ENCODE measurements at regions not wholly inside any gene's neighbourhood (a gene's known extent, or its start where the extent isn't known, plus 50 kb on each side); places are given as distances from the start of the nearest gene placed in this dataset.

GRCh38 chr6:48236375-48236774 is 125.4 kb upstream of the PTCHD4 start:
- H3K9me3 ChIP-seq (ENCODE audit: insufficient read depth, low read length), result 0 out of 2 replicates have a peak, but pooled peaks cover 4% of the 10 kb centered on the region
- no peak overlapping the region for H2AFZ ChIP-seq (ENCODE audit: low read depth, low read length, severe bottlenecking)
- H3K27ac ChIP-seq (ENCODE audit: low read depth, low read length), result no peak overlapping the region
- no peaks in the 10 kb centered on the region for H4K20me1 ChIP-seq (ENCODE audit: low read depth, low read length)
- H3K4me2 ChIP-seq (ENCODE audit: low read depth, low read length, poor library complexity, severe bottlenecking), result no peak overlapping the region
- no peaks in the 10 kb centered on the region for H3K36me3 ChIP-seq (ENCODE audit: low read length)
- H3F3A ChIP-seq (ENCODE audit: insufficient read depth), result no peaks in the 10 kb centered on the region
- no peaks in the 10 kb centered on the region for H3K9me2 ChIP-seq (replicated peaks; ENCODE audit: insufficient read depth, low read length)
- no peaks in the 10 kb centered on the region for H3K79me2 ChIP-seq (ENCODE audit: insufficient read depth, low read length)
- H3K9ac ChIP-seq (ENCODE audit: low read length), result no peak overlapping the region
- no peaks in the 10 kb centered on the region for H3K27me3 ChIP-seq (ENCODE audit: low read length)
- TF ChIP-seq EZH2phosphoT487 (conservative IDR thresholded peaks at IDR 0.05; ENCODE audit: low read length), result no peak
- TF ChIP-seq, protein P1, sequence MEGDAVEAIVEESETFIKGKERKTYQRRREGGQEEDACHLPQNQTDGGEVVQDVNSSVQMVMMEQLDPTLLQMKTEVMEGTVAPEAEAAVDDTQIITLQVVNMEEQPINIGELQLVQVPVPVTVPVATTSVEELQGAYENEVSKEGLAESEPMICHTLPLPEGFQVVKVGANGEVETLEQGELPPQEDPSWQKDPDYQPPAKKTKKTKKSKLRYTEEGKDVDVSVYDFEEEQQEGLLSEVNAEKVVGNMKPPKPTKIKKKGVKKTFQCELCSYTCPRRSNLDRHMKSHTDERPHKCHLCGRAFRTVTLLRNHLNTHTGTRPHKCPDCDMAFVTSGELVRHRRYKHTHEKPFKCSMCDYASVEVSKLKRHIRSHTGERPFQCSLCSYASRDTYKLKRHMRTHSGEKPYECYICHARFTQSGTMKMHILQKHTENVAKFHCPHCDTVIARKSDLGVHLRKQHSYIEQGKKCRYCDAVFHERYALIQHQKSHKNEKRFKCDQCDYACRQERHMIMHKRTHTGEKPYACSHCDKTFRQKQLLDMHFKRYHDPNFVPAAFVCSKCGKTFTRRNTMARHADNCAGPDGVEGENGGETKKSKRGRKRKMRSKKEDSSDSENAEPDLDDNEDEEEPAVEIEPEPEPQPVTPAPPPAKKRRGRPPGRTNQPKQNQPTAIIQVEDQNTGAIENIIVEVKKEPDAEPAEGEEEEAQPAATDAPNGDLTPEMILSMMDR (IDR thresholded peaks at IDR 0.05; ENCODE audit: insufficient read depth, low read length, poor library complexity, severe bottlenecking), result no peak
- no peak overlapping the region for H3K4me3 ChIP-seq (ENCODE audit: insufficient read depth, low read length, poor library complexity, severe bottlenecking)

DNA sequence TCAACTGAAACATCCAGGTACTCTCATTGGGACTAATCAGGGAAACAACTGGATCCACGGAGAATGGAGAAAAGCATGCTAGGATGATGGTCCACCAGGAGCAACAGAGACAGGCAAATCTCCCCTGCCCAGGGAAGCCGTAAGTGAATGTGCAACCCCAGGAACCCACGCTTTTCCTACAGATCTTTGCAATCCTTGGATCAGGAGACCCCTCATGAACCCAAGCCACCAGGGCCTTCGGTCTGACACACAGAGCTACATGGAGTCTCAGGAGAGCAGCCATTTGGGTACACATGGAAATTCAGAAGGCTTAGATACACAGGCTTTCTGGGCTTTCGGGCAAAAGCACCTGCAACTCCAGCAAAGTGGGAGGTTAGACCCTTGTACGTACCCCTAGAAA is 122.1 kb upstream of the PTCHD4 start:
- H3K27me3 ChIP-seq (ENCODE audit: low read length), result no peaks in the 10 kb centered on the region
- no peak for TF ChIP-seq EZH2phosphoT487 (conservative IDR thresholded peaks at IDR 0.05; ENCODE audit: low read length)

GRCh38 chr6:48229841-48230240 is 118.8 kb upstream of the PTCHD4 start:
- TF ChIP-seq, protein P1 (IDR thresholded peaks at IDR 0.05; ENCODE audit: insufficient read depth, low read length, poor library complexity, severe bottlenecking), result no peak
- TF ChIP-seq EZH2phosphoT487 (conservative IDR thresholded peaks at IDR 0.05; ENCODE audit: low read length), result no peak
- H3K79me2 ChIP-seq (ENCODE audit: insufficient read depth, low read length), result no peaks in the 10 kb centered on the region
- no peaks in the 10 kb centered on the region; the same call in 1 of the 2 replicates for H4K20me1 ChIP-seq (ENCODE audit: low read depth, low read length)
- H3K36me3 ChIP-seq (ENCODE audit: low read length), result no peaks in the 10 kb centered on the region
- H3K27me3 ChIP-seq (ENCODE audit: low read length), result no peaks in the 10 kb centered on the region
- H3K4me3 ChIP-seq (ENCODE audit: insufficient read depth, low read length, poor library complexity, severe bottlenecking), result no peak overlapping the region
- no peak overlapping the region for H3K4me2 ChIP-seq (ENCODE audit: low read depth, low read length, poor library complexity, severe bottlenecking)
- no peaks in the 10 kb centered on the region for H3F3A ChIP-seq (ENCODE audit: insufficient read depth)
- H3K9ac ChIP-seq (ENCODE audit: low read length), result no peak overlapping the region
- H3K9me3 ChIP-seq (ENCODE audit: insufficient read depth, low read length), result no peaks in the 10 kb centered on the region
- no peak overlapping the region for H2AFZ ChIP-seq (ENCODE audit: low read depth, low read length, severe bottlenecking)
- no peak overlapping the region for H3K27ac ChIP-seq (ENCODE audit: low read depth, low read length)
- H3K9me2 ChIP-seq (replicated peaks; ENCODE audit: insufficient read depth, low read length), result no peaks in the 10 kb centered on the region

More for the DNA sequence above, 122.1 kb upstream of the PTCHD4 start:
- Histone ChIP-seq H3F3A (ENCODE audit: insufficient read depth) (no peaks in the 10 kb centered on the region), H3K4me2 (ENCODE audit: low read depth, low read length, poor library complexity, severe bottlenecking) (no peak overlapping the region), H3K79me2 (ENCODE audit: insufficient read depth, low read length) (no peaks in the 10 kb centered on the region), H3K4me3 (ENCODE audit: insufficient read depth, low read length, poor library complexity, severe bottlenecking) (no peak overlapping the region), H3K36me3 (ENCODE audit: low read length) (no peaks in the 10 kb centered on the region), H4K20me1 (ENCODE audit: low read depth, low read length) (no peaks in the 10 kb centered on the region; the same call in 1 of the 2 replicates), H3K27ac (ENCODE audit: low read depth, low read length) (no peak overlapping the region), H2AFZ (ENCODE audit: low read depth, low read length, severe bottlenecking) (no peak overlapping the region), H3K9ac (ENCODE audit: low read length) (no peak overlapping the region), H3K9me2 (replicated peaks; ENCODE audit: insufficient read depth, low read length) (no peaks in the 10 kb centered on the region), H3K9me3 (ENCODE audit: insufficient read depth, low read length) (0 out of 2 replicates have a peak, but pooled peaks cover 4% of the 10 kb centered on the region)

- no peak overlapping the region for H3K9ac ChIP-seq (ENCODE audit: low read length)
Measured at GRCh38 chr6:48222241-48222640, 111.2 kb upstream of the PTCHD4 start.

More at GRCh38 chr6:48222241-48222640, 111.2 kb upstream of the PTCHD4 start:
- Histone ChIP-seq H3K36me3 (ENCODE audit: low read length) (no peaks in the 10 kb centered on the region), H3K9me2 (replicated peaks; ENCODE audit: insufficient read depth, low read length) (no peaks in the 10 kb centered on the region), H3K4me2 (ENCODE audit: low read depth, low read length, poor library complexity, severe bottlenecking) (no peak overlapping the region), H4K20me1 (ENCODE audit: low read depth, low read length) (no peaks in the 10 kb centered on the region), H3F3A (ENCODE audit: insufficient read depth) (no peaks in the 10 kb centered on the region), H3K79me2 (ENCODE audit: insufficient read depth, low read length) (no peaks in the 10 kb centered on the region), H3K4me3 (ENCODE audit: insufficient read depth, low read length, poor library complexity, severe bottlenecking) (no peak overlapping the region), H3K9me3 (ENCODE audit: insufficient read depth, low read length) (no peaks in the 10 kb centered on the region), H3K27me3 (ENCODE audit: low read length) (no peaks in the 10 kb centered on the region), H3K27ac (ENCODE audit: low read depth, low read length) (no peak overlapping the region), H2AFZ (ENCODE audit: low read depth, low read length, severe bottlenecking) (no peak overlapping the region)
- TF ChIP-seq EZH2phosphoT487 (conservative IDR thresholded peaks at IDR 0.05; ENCODE audit: low read length), result no peak
- TF ChIP-seq, protein P1 (IDR thresholded peaks at IDR 0.05; ENCODE audit: insufficient read depth, low read length, poor library complexity, severe bottlenecking), result no peak
